H1 (cell line): ENCODE measurements at regions not wholly inside any gene's neighbourhood (a gene's known extent, or its start where the extent isn't known, plus 50 kb on each side); places are given as distances from the start of the nearest gene placed in this dataset.

Experiments
- CTCF ChIA-PET: fragments of 300-600 bp; sonication (Branson Sonifier 250); formaldehyde crosslinking; loops from one replicate; lab custom pipeline; 2021; ENCODE audit not compliant: partially characterized antibody; lab: Charles Lee
- POLR2A ChIA-PET: fragments of 300-600 bp; sonication (Branson Sonifier 250); formaldehyde crosslinking; loops from one replicate; lab custom pipeline; 2021; ENCODE audit warnings: inconsistent platforms; ENCODE audit not compliant: partially characterized antibody; lab: Charles Lee
- DNase-seq, 2 experiments: peaks; one replicate each; pipeline versions ENCODE4 v3.0.0 to v3.0.0-alpha.2; 2010 to 2022; ENCODE audit warnings: low spot score in 2 of 2, low read depth in 1 of 2, mixed read lengths in 1 of 2
- FAIRE-seq: peaks from 2 replicates; lab custom pipeline; 2011; peaks lifted over from hg19 to GRCh38; lab: Jason Lieb, UNC
- H2AFZ ChIP-seq: 2 replicates; pipeline ENCODE4 v1.8.1; 2012; ENCODE audit warnings: low read length, inconsistent platforms
- H2AK5ac ChIP-seq: 2 replicates; pipeline ENCODE4 v1.6.1; 2013; ENCODE audit warnings: low read depth, low read length
- H2BK120ac ChIP-seq: replicated peaks from 2 replicates; pipeline ENCODE3; 2013; ENCODE audit warnings: low read depth, low read length, inconsistent platforms
- H2BK12ac ChIP-seq: 2 replicates; pipeline ENCODE4 v1.6.1; 2013; ENCODE audit warnings: low read depth, low read length
- H2BK15ac ChIP-seq: 2 replicates; pipeline ENCODE4 v1.6.1; 2013; ENCODE audit warnings: low read length
- H2BK20ac ChIP-seq: 2 replicates; pipeline ENCODE4 v1.6.1; 2013; ENCODE audit warnings: low read length
- H2BK5ac ChIP-seq: 2 replicates; pipeline ENCODE4 v1.6.1; 2013; ENCODE audit warnings: low read depth, low read length
- H3K14ac ChIP-seq: 2 replicates; pipeline ENCODE4 v1.6.1; 2013; ENCODE audit warnings: inconsistent platforms; ENCODE audit not compliant: insufficient read length
- H3K18ac ChIP-seq: 2 replicates; pipeline ENCODE4 v1.6.1; 2013; ENCODE audit warnings: low read length; ENCODE audit errors: extremely low read depth
- H3K23ac ChIP-seq: 2 replicates; pipeline ENCODE4 v1.6.1; 2013; ENCODE audit warnings: inconsistent platforms; ENCODE audit not compliant: insufficient read length
- H3K23me2 ChIP-seq: 2 replicates; pipeline ENCODE4 v1.6.1; 2013; ENCODE audit warnings: low read depth, low read length
- H3K27ac ChIP-seq: 2 replicates; pipeline ENCODE4 v1.6.1; 2011; ENCODE audit warnings: low read depth, low read length, inconsistent platforms
- H3K27me3 ChIP-seq, 4 experiments: replicated peaks in 1 of 4; 1 replicate in 1 of 4; 2 replicates in 3 of 4; pipeline versions ENCODE4 v1.6.1 to v1.8.1; 2011 to 2013; ENCODE audit warnings: low read length in 3 of 4, mild to moderate bottlenecking in 3 of 4, inconsistent platforms in 2 of 4, mixed read lengths in 2 of 4, moderate library complexity in 1 of 4; ENCODE audit not compliant: control insufficient read depth in 3 of 4, insufficient read depth in 3 of 4; ENCODE audit errors: extremely low read depth in 1 of 4
- H3K36me3 ChIP-seq, 4 experiments: 2 replicates each; pipeline versions ENCODE4 v1.6.1 to v1.8.1; 2011 to 2013; ENCODE audit warnings: mild to moderate bottlenecking in 4 of 4, low read length in 3 of 4, moderate library complexity in 2 of 4, control low read depth in 1 of 4, inconsistent platforms in 1 of 4; ENCODE audit not compliant: insufficient read depth in 4 of 4, control insufficient read depth in 2 of 4
- H3K4ac ChIP-seq: replicated peaks from 2 replicates; pipeline ENCODE3; 2013; ENCODE audit warnings: low read length, low read depth, mixed read lengths, inconsistent platforms; ENCODE audit not compliant: insufficient read length
- H3K4me1 ChIP-seq, 4 experiments: replicated peaks in 1 of 4; 1 replicate in 1 of 4; 2 replicates in 3 of 4; pipeline versions ENCODE4 v1.6.1 to v1.8.1; 2011 to 2013; ENCODE audit warnings: low read length in 3 of 4, inconsistent platforms in 2 of 4, mixed read lengths in 1 of 4; ENCODE audit not compliant: insufficient read depth in 4 of 4, control insufficient read depth in 3 of 4
- H3K4me2 ChIP-seq, 2 experiments: 2 replicates each; pipeline versions ENCODE4 v1.6.1 to v1.8.1; 2011 to 2013; ENCODE audit warnings: low read depth in 2 of 2, low read length in 2 of 2, control low read depth in 1 of 2, inconsistent platforms in 1 of 2, mild to moderate bottlenecking in 1 of 2; ENCODE audit not compliant: insufficient read depth in 1 of 2
- H3K4me3 ChIP-seq, 4 experiments: fragments of 200-600, 300-600 bp in 1 of 4; sonication (generic), shearing (Covaris generic), sonication (Bioruptor Twin) in 1 of 4; 2 replicates each; pipeline versions ENCODE4 v1.5.1 to v1.8.1; 2011 to 2016; ENCODE audit warnings: low read length in 4 of 4, low read depth in 3 of 4, control low read depth in 2 of 4, inconsistent platforms in 2 of 4, mild to moderate bottlenecking in 2 of 4, mixed read lengths in 1 of 4, moderate library complexity in 1 of 4; ENCODE audit not compliant: insufficient read depth in 2 of 4; ENCODE audit errors: extremely low read depth in 1 of 4
- H3K56ac ChIP-seq: replicated peaks from 2 replicates; pipeline ENCODE3; 2013; ENCODE audit warnings: low read depth, mild to moderate bottlenecking, mixed read lengths, low read length, inconsistent platforms; ENCODE audit not compliant: insufficient read length
- H3K79me1 ChIP-seq: 2 replicates; pipeline ENCODE4 v1.6.1; 2013; ENCODE audit warnings: low read depth, low read length, control low read depth
- H3K79me2 ChIP-seq, 2 experiments: 2 replicates each; pipeline versions ENCODE4 v1.6.1 to v1.8.1; 2012 to 2013; ENCODE audit warnings: low read length in 2 of 2, mild to moderate bottlenecking in 2 of 2, inconsistent platforms in 1 of 2; ENCODE audit not compliant: insufficient read depth in 2 of 2, control insufficient read depth in 1 of 2
- H3K9ac ChIP-seq, 4 experiments: replicated peaks in 1 of 4; 1 replicate in 1 of 4; 2 replicates in 3 of 4; pipeline versions ENCODE4 v1.6.1 to v1.8.1; 2011 to 2013; ENCODE audit warnings: low read depth in 3 of 4, low read length in 3 of 4, control low read depth in 2 of 4, mild to moderate bottlenecking in 2 of 4, moderate library complexity in 2 of 4, inconsistent platforms in 1 of 4; ENCODE audit errors: extremely low read depth in 1 of 4
- H3K9me3 ChIP-seq, 2 experiments: 2 replicates each; pipeline versions ENCODE4 v1.6.1 to v1.8.1; 2012 to 2013; ENCODE audit warnings: mild to moderate bottlenecking in 2 of 2, moderate library complexity in 2 of 2, control low read depth in 1 of 2, inconsistent platforms in 1 of 2, low read depth in 1 of 2, low read length in 1 of 2, mixed read lengths in 1 of 2; ENCODE audit not compliant: insufficient read depth in 2 of 2
- H4K20me1 ChIP-seq, 2 experiments: replicated peaks in 1 of 2; 2 replicates each; pipeline versions ENCODE3 to v1.8.1; 2011 to 2013; ENCODE audit warnings: inconsistent platforms in 2 of 2, low read length in 2 of 2, mild to moderate bottlenecking in 1 of 2; ENCODE audit not compliant: insufficient read depth in 2 of 2, control insufficient read depth in 1 of 2
- H4K5ac ChIP-seq: 2 replicates; pipeline ENCODE4 v1.6.1; 2013; ENCODE audit warnings: low read length, low read depth, mixed read lengths, inconsistent platforms; ENCODE audit not compliant: insufficient read length
- H4K8ac ChIP-seq: 2 replicates; pipeline ENCODE4 v1.8.0; 2013; ENCODE audit warnings: mild to moderate bottlenecking, moderate library complexity, low read length, inconsistent platforms; ENCODE audit not compliant: insufficient read depth; ENCODE audit errors: extremely low read depth
- H4K91ac ChIP-seq: replicated peaks from 2 replicates; pipeline ENCODE3; 2013; ENCODE audit warnings: low read length, mixed read lengths, inconsistent platforms; ENCODE audit not compliant: insufficient read length
- CHD1 ChIP-seq: IDR thresholded peaks from 2 replicates; pipeline ENCODE4 v1.6.1; 2012; ENCODE audit warnings: low read depth, low read length, improper control_type of control experiment
- FOSL1 ChIP-seq: IDR thresholded peaks from 2 replicates; pipeline ENCODE4 v1.6.1; 2011; ENCODE audit warnings: mild to moderate bottlenecking, low read depth, low read length, moderate library complexity; ENCODE audit not compliant: insufficient read depth
- GABPA ChIP-seq: IDR thresholded peaks from 2 replicates; pipeline ENCODE4 v1.6.1; 2011; ENCODE audit warnings: mild to moderate bottlenecking, low read length, moderate library complexity, borderline replicate concordance; ENCODE audit not compliant: insufficient read depth
- HDAC6 ChIP-seq: IDR thresholded peaks from one replicate; pipeline ENCODE4 v1.7.1; 2012; ENCODE audit warnings: low read depth, mild to moderate bottlenecking, inconsistent platforms, low read length, moderate library complexity
- KDM4A ChIP-seq: IDR thresholded peaks from one replicate; pipeline ENCODE4 v1.7.1; 2012; ENCODE audit warnings: low read depth, mild to moderate bottlenecking, moderate library complexity, low read length, inconsistent platforms; ENCODE audit not compliant: severe bottlenecking
- MAFK ChIP-seq: IDR thresholded peaks from 2 replicates; pipeline ENCODE4 v1.6.1; 2012; ENCODE audit warnings: low read depth, mild to moderate bottlenecking, improper control_type of control experiment, low read length
- POLR2AphosphoS5 ChIP-seq: IDR thresholded peaks from 2 replicates; pipeline ENCODE4 v1.6.1; 2011; ENCODE audit warnings: low read depth, low read length
- RAD21 ChIP-seq, 2 experiments: IDR thresholded peaks in 1 of 2; conservative IDR thresholded peaks in 1 of 2; 2 replicates each; pipeline ENCODE4 v1.6.1; 2011; ENCODE audit warnings: low read depth in 2 of 2, low read length in 2 of 2, improper control_type of control experiment in 1 of 2, inconsistent platforms in 1 of 2, mild to moderate bottlenecking in 1 of 2, moderate library complexity in 1 of 2
- RFX5 ChIP-seq: IDR thresholded peaks from 2 replicates; pipeline ENCODE4 v1.6.1; 2011; ENCODE audit warnings: low read depth, low read length, improper control_type of control experiment, borderline replicate concordance
- SP1 ChIP-seq: IDR thresholded peaks from 2 replicates; pipeline ENCODE4 v1.6.1; 2011; ENCODE audit warnings: low read depth, low read length
- SRF ChIP-seq: IDR thresholded peaks from 2 replicates; pipeline ENCODE4 v1.6.1; 2011; ENCODE audit warnings: mild to moderate bottlenecking, low read depth, low read length, moderate library complexity
- SUZ12 ChIP-seq: fragments of 200-600 bp; sonication (generic); IDR thresholded peaks from 2 replicates; pipeline ENCODE4 v1.6.1; 2012; ENCODE audit warnings: mild to moderate bottlenecking, inconsistent platforms, low read length, moderate library complexity, mixed read lengths
- WGBS, 2 experiments: shearing (Covaris generic) in 1 of 2; methylation state at CpG; one replicate each; pipeline versions ENCODE4 v1.1.6 to v1.1.7; 2013 to 2015; ENCODE audit warnings: low lambda C conversion rate in 2 of 2, mixed read lengths in 2 of 2, inconsistent platforms in 1 of 2, low coverage in 1 of 2, missing lambda C conversion rate in 1 of 2; ENCODE audit not compliant: insufficient replicate concordance in 2 of 2, insufficient coverage in 1 of 2, insufficient read length in 1 of 2; ENCODE audit errors: extremely low coverage in 1 of 2, missing lambda C conversion rate in 1 of 2; 5-methylcytosine and 5-hydroxymethylcytosine counted together
- TF ChIP-seq, protein P1 (sequence below): IDR thresholded peaks from 2 replicates; pipeline ENCODE4 v1.6.1; 2012; ENCODE audit warnings: low read length, inconsistent platforms

DNA sequence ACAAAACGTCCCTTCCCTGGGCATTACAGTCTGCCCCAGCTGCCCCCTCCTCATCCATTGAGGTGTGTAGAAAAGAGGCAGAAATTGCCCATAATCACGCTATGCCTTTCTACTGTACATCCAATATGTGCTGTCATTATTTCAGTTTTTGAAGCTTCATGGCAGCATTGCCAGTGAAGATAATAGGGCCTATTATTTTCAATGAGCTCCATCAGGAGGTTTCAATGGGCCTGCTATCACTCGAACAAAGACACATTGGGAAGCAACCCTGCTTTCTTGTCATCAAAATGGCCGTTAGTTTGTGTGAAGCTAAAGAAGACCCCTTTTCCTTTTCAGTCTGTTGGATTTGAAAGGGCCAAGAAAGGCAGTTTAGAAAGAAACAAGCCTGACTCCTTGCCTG is 653.8 kb downstream of the NOVA1 start:
- no peak overlapping the region for H3K23ac ChIP-seq
- no peak overlapping the region for H3K27ac ChIP-seq
- H2BK15ac ChIP-seq, result no peak overlapping the region
- no peaks in the 10 kb centered on the region for H3K36me3 ChIP-seq
- no peak for DNase-seq
- H3K79me1 ChIP-seq, result no peaks in the 10 kb centered on the region
- H3K23me2 ChIP-seq, result no peaks in the 10 kb centered on the region
- no peaks in the 10 kb centered on the region for H3K9me3 ChIP-seq
- ChIA-PET CTCF (interaction anchor here (1.4 kb wide), 2 partner anchors 37 to 65 kb away, joined by 3 to 7 read pairs; no protein-coding TSS in a partner anchor), POLR2A (no interaction called here)
- no peaks in the 10 kb centered on the region; a peak in 1 of 7 replicates for H3K27me3 ChIP-seq
- no peak overlapping the region for H3K4me3 ChIP-seq
- H2BK5ac ChIP-seq, result no peak overlapping the region
- H3K18ac ChIP-seq, result no peak overlapping the region
- no peak overlapping the region for H3K14ac ChIP-seq
- H4K5ac ChIP-seq, result no peak overlapping the region
- no peak overlapping the region for H2AK5ac ChIP-seq
- no peak overlapping the region for H2BK20ac ChIP-seq
- no peak overlapping the region for H2BK12ac ChIP-seq
- H3K4me1 ChIP-seq, result no peaks in the 10 kb centered on the region
- no peak overlapping the region for H3K56ac ChIP-seq
- H3K4me2 ChIP-seq, result no peak overlapping the region
- peak overlapping the region; percentile 51; the same call in 1 of the 2 replicates for H2AFZ ChIP-seq
- no peak overlapping the region for H4K91ac ChIP-seq
- H3K9ac ChIP-seq, result no peak overlapping the region
- H4K20me1 ChIP-seq, result no peaks in the 10 kb centered on the region
- no peak for FAIRE-seq
- no peak overlapping the region for H4K8ac ChIP-seq
- 87% methylated on average over 4 of the region's 4 CpGs; no CpG with 5 or more reads in 1 of the 2 experiments for WGBS, 2 experiments
- no peak overlapping the region for H2BK120ac ChIP-seq
- no peaks in the 10 kb centered on the region for H3K79me2 ChIP-seq
- H3K4ac ChIP-seq, result no peak overlapping the region
- TF ChIP-seq HDAC6, result no peak
- TF ChIP-seq SP1, result no peak
- TF ChIP-seq POLR2AphosphoS5, result no peak
- TF ChIP-seq, protein P1, sequence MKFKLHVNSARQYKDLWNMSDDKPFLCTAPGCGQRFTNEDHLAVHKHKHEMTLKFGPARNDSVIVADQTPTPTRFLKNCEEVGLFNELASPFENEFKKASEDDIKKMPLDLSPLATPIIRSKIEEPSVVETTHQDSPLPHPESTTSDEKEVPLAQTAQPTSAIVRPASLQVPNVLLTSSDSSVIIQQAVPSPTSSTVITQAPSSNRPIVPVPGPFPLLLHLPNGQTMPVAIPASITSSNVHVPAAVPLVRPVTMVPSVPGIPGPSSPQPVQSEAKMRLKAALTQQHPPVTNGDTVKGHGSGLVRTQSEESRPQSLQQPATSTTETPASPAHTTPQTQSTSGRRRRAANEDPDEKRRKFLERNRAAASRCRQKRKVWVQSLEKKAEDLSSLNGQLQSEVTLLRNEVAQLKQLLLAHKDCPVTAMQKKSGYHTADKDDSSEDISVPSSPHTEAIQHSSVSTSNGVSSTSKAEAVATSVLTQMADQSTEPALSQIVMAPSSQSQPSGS, result no peak
- TF ChIP-seq GABPA, result no peak
- no peak for TF ChIP-seq SRF
- no peak for TF ChIP-seq RFX5
- TF ChIP-seq CHD1, result no peak
- TF ChIP-seq MAFK, result no peak
- TF ChIP-seq SUZ12, result no peak
- no peak for TF ChIP-seq FOSL1
- no peak for TF ChIP-seq KDM4A
- TF ChIP-seq RAD21 (IDR thresholded peaks at IDR 0.05 in 1 of 2, conservative IDR thresholded peaks at IDR 0.05 in 1 of 2; ENCODE audit: low read depth in 2 of 2, low read length in 2 of 2), result no peak
